Muscle of leg (tissue), 3 donors: ENCODE measurements at regions not wholly inside any gene's neighbourhood (a gene's known extent, or its start where the extent isn't known, plus 50 kb on each side); places are given as distances from the start of the nearest gene placed in this dataset.
A peak's percentile ranks its signal among the peaks of the same experiment; 100 is the strongest.

ENCODE experiments used
- DNase-seq: peaks from one replicate; pipeline ENCODE4 v3.0.0; 2013
- H3K27ac ChIP-seq: one replicate; pipeline ENCODE4 v1.5.1; 2013; ENCODE audit warnings: mild to moderate bottlenecking, low read length, control low read depth
- H3K27me3 ChIP-seq: one replicate; pipeline ENCODE4 v1.6.1; 2013; ENCODE audit warnings: low read length; ENCODE audit not compliant: control insufficient read depth, insufficient read depth
- H3K36me3 ChIP-seq: one replicate; pipeline ENCODE4 v1.6.1; 2013; ENCODE audit warnings: low read length; ENCODE audit not compliant: control insufficient read depth, insufficient read depth
- H3K4me1 ChIP-seq: one replicate; pipeline ENCODE4 v1.6.1; 2013; ENCODE audit warnings: low read length; ENCODE audit not compliant: control insufficient read depth, insufficient read depth
- H3K4me3 ChIP-seq: one replicate; pipeline ENCODE4 v1.5.1; 2013; ENCODE audit warnings: low read length, control low read depth
- H3K9me3 ChIP-seq: replicated peaks from 2 replicates; pipeline ENCODE4 v1.6.1; 2013; ENCODE audit warnings: low read depth, low read length; ENCODE audit not compliant: control insufficient read depth
- WGBS: methylation state at CpG from one replicate; pipeline ENCODE4 v1.1.5; 2013; ENCODE audit warnings: missing lambda C conversion rate; ENCODE audit not compliant: insufficient coverage; 5-methylcytosine and 5-hydroxymethylcytosine counted together

GRCh38 chr5:165000479-165001190 lies 1495.2 kb downstream of the MAT2B start:
- no peaks in the 10 kb centered on the region for H3K36me3 ChIP-seq
- no peaks in the 10 kb centered on the region for H3K4me1 ChIP-seq
- DNase-seq, result no peak
- no peaks in the 10 kb centered on the region for H3K9me3 ChIP-seq
- H3K27ac ChIP-seq, result no peak overlapping the region
- H3K27me3 ChIP-seq, result no peaks in the 10 kb centered on the region
- no peak overlapping the region for H3K4me3 ChIP-seq
- WGBS, result 50% methylated on average over 2 of the region's 5 CpGs

GRCh38 chr5:165003283-165003682 lies 1497.9 kb downstream of the MAT2B start:
- no peak overlapping the region for H3K4me3 ChIP-seq
- H3K36me3 ChIP-seq, result no peaks in the 10 kb centered on the region
- H3K27ac ChIP-seq, result no peak overlapping the region
- H3K4me1 ChIP-seq, result no peaks in the 10 kb centered on the region
- no CpG with 5 or more reads among the region's 3 CpGs for WGBS
- H3K27me3 ChIP-seq, result no peaks in the 10 kb centered on the region
- DNase-seq, result no peak
- H3K9me3 ChIP-seq, result no peaks in the 10 kb centered on the region

- WGBS, result no CpG with 5 or more reads among the region's 2 CpGs
- H3K36me3 ChIP-seq, result no peaks in the 10 kb centered on the region
- H3K4me1 ChIP-seq, result no peaks in the 10 kb centered on the region
- no peak overlapping the region for H3K4me3 ChIP-seq
- H3K27me3 ChIP-seq, result no peaks in the 10 kb centered on the region
- no peak overlapping the region for H3K27ac ChIP-seq
- H3K9me3 ChIP-seq, result no peaks in the 10 kb centered on the region
- no peak for DNase-seq
Observed at GRCh38 chr5:165004175-165004574, 1498.8 kb downstream of the MAT2B start.

GRCh38 chr5:165014439-165014838 lies 1509.0 kb downstream of the MAT2B start:
- H3K36me3 ChIP-seq, result no peaks in the 10 kb centered on the region
- H3K27me3 ChIP-seq, result no peaks in the 10 kb centered on the region
- H3K27ac ChIP-seq, result no peak overlapping the region
- H3K4me1 ChIP-seq, result no peaks in the 10 kb centered on the region
- H3K9me3 ChIP-seq, result no peaks in the 10 kb centered on the region
- no CpG with 5 or more reads among the region's 5 CpGs for WGBS
- DNase-seq, result peak; percentile 16
- H3K4me3 ChIP-seq, result no peak overlapping the region

- no peaks in the 10 kb centered on the region for H3K27me3 ChIP-seq
- H3K4me3 ChIP-seq, result no peak overlapping the region
- H3K4me1 ChIP-seq, result no peaks in the 10 kb centered on the region
- H3K36me3 ChIP-seq, result no peaks in the 10 kb centered on the region
- 62% methylated on average over 2 of the region's 2 CpGs for WGBS
- no peak overlapping the region for H3K27ac ChIP-seq
- no peaks in the 10 kb centered on the region for H3K9me3 ChIP-seq
- DNase-seq, result peak; percentile 6
Observed at GRCh38 chr5:165015126-165015525, 1509.7 kb downstream of the MAT2B start.

- H3K27me3 ChIP-seq, result no peaks in the 10 kb centered on the region
- no peaks in the 10 kb centered on the region for H3K9me3 ChIP-seq
- H3K4me1 ChIP-seq, result no peaks in the 10 kb centered on the region
- H3K36me3 ChIP-seq, result no peaks in the 10 kb centered on the region
- peak; percentile 12 for DNase-seq
- 58% methylated on average over 2 of the region's 4 CpGs for WGBS
- H3K4me3 ChIP-seq, result no peak overlapping the region
- H3K27ac ChIP-seq, result no peak overlapping the region
Observed at GRCh38 chr5:165015547-165015946, 1510.1 kb downstream of the MAT2B start.

- Histone ChIP-seq H3K27ac (no peak overlapping the region), H3K9me3 (no peaks in the 10 kb centered on the region), H3K4me3 (no peak overlapping the region), H3K4me1 (no peaks in the 10 kb centered on the region), H3K36me3 (no peaks in the 10 kb centered on the region), H3K27me3 (no peaks in the 10 kb centered on the region)
- no peak for DNase-seq
- no CpG with 5 or more reads among the region's 1 CpG for WGBS
Observed at GRCh38 chr5:165026971-165027370, 1521.6 kb downstream of the MAT2B start.

GRCh38 chr5:165028356-165028755 lies 1522.9 kb downstream of the MAT2B start:
- DNase-seq, result no peak
- H3K9me3 ChIP-seq, result no peaks in the 10 kb centered on the region
- H3K27me3 ChIP-seq, result no peaks in the 10 kb centered on the region
- H3K4me3 ChIP-seq, result no peak overlapping the region
- no CpG with 5 or more reads among the region's 2 CpGs for WGBS
- H3K36me3 ChIP-seq, result no peaks in the 10 kb centered on the region
- H3K27ac ChIP-seq, result no peak overlapping the region
- no peaks in the 10 kb centered on the region for H3K4me1 ChIP-seq

GRCh38 chr5:165029099-165029870 lies 1523.9 kb downstream of the MAT2B start:
- WGBS, result 83% methylated on average over 1 of the region's 3 CpGs
- no peaks in the 10 kb centered on the region for H3K36me3 ChIP-seq
- H3K9me3 ChIP-seq, result no peaks in the 10 kb centered on the region
- H3K27ac ChIP-seq, result no peak overlapping the region
- DNase-seq, result peak; percentile 14
- H3K27me3 ChIP-seq, result no peaks in the 10 kb centered on the region
- H3K4me1 ChIP-seq, result no peaks in the 10 kb centered on the region
- no peak overlapping the region for H3K4me3 ChIP-seq

GRCh38 chr5:165030971-165031370 lies 1525.6 kb downstream of the MAT2B start:
- WGBS, result no CpG with 5 or more reads among the region's 1 CpG
- DNase-seq, result no peak

More at GRCh38 chr5:165030971-165031370, 1525.6 kb downstream of the MAT2B start:
- Histone ChIP-seq H3K4me3 (no peak overlapping the region), H3K36me3 (no peaks in the 10 kb centered on the region), H3K27ac (no peak overlapping the region), H3K9me3 (no peaks in the 10 kb centered on the region), H3K4me1 (no peaks in the 10 kb centered on the region), H3K27me3 (no peaks in the 10 kb centered on the region)
